ENCODE measurements at regions not wholly inside any gene's neighbourhood (a gene's known extent, or its start where the extent isn't known, plus 50 kb on each side); places are given as distances from the start of the nearest gene placed in this dataset.

DNA sequence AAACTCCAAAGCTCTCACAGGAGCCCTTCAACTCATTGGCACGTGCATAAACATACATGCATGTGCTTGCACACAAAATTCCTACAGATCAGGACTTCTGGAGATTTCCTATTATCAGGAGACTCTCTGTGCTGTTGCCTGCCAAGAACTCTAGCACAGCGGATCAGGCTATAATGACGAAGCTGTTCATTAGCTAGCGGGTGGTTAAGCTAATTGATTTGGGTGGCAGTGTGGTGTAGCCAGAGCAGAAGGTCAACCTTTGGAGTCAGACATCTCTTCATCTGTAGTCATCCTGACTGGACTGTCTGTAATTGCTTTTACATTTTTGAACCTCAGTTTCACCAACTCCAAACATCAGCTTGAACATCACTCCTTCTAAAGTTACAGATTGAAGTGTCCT, 69.0 kb downstream of the KIF2B start:
- no peak for DNase-seq

DNA sequence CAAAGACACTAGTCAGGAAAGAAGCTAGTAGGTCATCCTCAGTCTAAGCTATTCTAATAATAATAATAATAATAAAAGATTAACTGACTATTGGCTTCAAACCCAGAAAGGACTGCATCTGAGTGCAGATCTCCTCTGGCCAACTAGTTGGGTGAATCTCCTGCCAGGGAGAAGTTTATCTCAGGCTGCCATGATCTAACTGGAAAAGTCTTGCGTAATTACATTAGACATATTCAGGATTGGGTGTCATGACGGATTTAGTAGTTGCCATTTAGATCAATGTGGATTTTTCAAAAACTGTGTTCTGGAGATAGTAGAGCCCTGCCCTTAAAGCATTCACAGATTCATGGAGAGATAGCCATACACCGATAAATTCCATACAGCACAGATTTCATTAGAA, 69.5 kb downstream of the KIF2B start:
- DNase-seq: no peak

DNA sequence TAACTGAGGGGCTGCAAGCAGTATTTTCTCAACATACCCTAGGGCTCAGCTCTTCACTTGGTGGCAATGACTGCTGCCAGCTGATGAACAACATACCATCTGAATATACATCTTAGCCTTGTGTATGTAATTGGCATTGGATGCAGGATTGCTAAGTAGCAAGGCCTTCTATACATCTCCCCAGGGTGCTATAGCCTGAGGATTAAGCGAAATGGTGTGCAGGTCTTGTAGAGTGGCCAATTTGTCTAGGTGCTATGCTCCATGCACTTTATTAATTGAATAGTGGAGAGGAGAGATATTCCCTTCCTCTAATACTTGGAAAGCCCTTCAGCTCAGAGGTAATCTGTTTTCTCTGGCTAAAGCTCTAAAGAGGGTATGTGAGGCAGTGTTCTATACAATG, 71.9 kb downstream of the KIF2B start:
- no peak for DNase-seq

DNA sequence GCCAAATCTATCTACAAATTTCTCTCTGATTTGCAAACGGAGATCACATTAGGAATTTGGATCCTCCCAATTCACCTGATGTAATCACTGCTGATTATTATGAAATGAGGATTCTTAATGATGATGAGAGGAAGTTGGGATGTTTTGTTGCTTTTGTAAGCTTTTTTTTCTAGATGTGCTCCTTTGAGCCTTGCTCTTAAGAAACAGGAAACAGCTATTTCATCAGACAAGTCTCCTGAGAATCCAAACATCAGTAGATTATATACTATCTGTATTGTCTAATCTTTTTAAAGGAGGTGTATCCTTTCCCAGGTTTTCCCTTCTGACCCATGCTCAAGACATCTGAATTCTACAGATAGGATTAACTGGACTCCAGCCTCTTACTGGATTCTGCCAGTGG, 73.3 kb downstream of the KIF2B start:
- DNase-seq: no peak

DNA sequence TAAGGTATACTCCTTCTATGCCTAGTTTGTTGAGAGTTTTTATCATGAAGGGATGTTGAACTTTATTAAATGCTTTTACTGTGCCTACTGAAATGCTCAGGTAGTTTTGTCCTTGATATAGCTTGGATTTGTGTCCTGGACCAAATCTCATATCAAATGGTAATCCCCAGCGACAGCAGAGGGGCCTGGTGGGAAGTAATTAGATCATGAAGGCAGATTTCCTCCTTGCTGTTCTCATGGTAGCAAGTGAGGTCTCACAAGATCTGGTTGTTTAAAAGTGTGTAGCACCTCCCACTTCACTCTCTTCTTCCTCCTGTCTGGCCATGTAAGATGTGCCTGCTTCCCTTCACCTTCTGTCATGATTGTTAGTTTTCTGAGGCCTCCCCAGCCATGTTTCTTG, 78.2 kb downstream of the KIF2B start:
- DNase-seq: no peak

DNA sequence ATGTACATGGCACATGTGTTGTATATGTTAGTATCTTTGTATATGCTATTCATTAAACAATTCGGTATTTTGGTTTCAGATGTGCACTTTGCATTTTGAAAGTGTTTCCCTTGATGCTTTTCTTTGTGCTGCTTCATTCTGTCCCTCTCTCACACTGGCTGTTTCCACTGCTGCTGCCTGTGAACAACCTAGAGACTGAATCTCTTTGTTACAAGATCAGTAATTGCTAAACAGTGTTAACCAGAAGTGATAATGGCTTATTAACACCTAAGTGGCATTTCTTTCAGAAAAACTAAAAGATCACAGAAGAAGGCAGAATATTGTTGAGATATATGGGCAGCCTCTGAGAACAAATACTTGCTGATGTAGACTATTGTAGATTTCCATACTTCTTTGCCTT, 84.7 kb downstream of the KIF2B start:
- no peak for DNase-seq

DNA sequence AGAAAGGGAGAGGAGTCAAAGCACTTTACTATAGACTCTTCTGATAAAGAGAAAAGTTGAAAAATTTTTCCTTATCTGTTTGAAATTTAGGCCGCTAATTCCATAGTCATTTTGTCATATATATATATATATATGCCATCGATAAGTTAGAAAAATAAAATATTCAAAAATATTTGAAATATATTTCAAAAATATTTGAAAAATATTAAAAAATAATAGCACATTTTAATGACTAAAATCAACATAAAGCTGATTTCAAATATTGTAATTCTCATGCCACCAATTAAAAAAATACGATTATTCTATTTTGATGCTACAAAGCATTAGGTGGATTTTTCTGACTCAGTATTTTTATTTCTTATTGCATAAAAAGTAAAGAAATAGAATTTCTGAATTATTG, 87.1 kb downstream of the KIF2B start:
- no peak for DNase-seq

DNA sequence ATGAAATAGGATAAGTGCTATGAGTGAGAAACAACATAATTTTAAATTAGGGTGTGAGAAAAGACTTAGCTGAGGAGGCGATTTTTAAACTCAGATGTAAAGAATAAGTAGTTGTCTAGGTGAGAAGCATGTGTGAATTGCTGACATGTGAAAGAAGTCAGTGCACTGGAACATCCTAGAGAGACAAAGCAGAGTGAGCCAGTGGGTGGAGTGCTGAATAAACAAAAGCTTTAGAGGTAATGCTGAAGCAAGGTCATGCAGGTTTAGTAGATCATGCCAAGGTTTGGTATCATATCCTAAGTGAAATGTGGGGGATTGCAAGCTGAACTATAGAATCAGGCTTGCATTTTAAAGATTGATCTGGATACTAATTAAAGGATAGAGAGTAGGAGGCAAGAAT, 89.4 kb downstream of the KIF2B start:
- no peak for DNase-seq

DNA sequence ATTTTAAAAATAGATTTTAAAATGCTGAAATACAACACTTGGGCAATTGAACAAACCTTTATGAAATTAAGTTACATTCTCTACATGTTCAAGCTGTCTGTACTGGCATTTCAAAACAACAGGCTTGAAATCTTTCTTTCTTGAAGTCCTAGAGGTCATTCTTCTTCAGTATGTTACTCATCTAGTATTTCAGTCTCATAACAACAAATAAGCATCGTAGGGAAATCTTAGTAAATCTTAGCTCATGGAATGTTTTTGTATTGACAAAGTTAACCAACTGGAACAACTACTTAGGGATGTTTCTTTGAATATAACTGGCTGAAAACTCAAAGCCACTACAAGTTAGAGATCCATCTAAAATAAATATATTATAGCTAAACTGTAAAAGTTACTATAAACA, 96.6 kb downstream of the KIF2B start:
- no peak for DNase-seq

DNA sequence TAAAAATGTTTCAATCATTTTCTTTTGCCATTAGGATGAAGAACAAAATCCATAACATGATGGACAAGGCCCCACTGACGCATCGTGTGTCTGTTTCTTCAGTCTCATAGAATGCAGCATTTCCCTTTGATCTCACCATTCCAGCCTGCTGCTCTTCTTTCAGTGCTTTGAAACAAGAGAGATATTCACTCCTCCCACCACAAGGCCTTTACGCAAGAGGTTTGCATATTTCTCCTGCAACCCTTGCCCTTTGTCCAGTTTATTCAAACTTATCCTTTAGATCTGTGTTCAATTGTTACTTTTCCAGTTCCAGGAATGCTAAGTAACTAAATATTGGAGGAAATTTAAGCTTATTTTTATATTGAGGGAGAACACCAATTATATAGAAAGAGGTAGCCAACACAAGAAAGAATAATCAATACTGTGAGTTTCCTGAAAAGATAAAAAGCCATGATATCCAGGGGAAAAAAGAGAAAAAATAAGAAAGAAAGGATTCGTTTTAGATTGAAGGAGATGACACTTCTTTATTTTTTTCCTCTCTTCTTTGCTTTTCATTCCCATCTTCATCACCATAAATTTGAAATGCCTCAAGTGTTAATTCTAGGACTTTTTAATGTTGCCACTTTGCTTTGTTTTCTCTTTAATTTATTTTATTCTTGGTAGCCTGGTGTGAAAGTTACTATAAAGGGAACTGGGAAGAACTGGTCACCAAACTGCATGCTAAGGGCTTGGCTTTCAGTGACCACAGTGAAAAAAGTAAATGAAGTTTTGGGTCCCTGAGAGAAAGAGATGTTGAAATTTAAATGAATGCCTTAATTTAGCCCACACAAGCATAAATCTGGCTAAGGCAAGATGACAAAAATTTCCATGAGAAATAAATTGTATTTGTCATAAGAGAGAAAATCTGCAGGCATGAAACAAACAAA, 102.1 kb downstream of the KIF2B start:
- no peak for DNase-seq

DNA sequence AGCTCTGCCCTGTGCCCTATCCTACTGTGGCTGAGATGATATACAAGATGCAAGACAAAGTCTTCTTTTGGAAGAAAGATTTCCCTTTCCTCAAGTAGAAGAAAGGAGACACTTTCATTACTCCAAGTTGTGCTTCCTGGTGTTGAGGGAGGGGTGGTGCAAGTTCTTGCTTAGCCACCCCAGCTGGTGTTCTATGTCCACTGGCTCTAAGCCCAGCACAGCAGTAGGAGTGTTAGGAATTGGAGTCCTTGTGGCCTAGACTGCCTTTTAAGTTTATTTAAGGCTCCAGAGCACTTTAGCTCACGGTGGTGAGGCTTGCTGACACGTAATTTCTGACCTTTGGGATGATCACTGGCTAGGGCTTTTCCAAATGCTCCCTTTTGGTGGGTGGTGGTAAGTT, 109.7 kb downstream of the KIF2B start:
- no peak for DNase-seq

DNA sequence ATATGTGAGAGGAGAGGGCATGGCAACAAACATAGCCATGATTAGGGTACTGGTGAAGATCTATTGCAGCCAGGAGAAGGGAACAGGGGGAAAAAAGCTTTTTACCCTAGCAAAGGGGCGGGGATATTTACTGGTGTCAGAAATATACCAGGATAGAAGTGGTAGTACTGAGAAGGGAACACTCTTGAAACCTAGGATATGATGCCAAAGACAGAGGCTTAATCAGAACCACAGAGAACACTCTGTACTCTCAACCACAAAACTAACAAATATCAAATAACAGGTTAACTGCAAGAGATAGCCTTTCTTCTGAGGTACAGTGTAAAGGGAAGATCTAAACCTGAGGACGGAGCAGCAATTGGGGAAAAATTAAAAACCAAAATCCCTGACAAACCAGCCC, 112.2 kb downstream of the KIF2B start:
- DNase-seq: no peak

DNA sequence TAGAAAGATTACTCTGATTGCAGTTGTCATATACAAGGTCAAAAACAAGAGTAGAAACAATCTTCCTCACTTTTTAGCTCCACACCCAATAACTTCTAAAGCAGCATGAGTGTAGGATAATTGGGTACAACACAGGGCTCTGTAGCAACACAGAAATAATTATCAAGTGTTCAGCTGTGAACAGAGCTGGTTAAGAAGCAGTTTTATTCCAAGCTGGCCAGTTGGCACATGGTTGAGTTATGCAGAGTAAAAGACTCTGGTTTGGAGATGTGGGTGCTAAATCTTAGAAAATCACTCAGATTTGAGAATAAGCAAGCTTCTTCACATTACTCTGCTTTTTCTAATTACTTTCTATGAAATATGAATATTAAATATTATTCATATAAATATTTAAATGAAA, 118.5 kb downstream of the KIF2B start:
- DNase-seq: no peak

DNA sequence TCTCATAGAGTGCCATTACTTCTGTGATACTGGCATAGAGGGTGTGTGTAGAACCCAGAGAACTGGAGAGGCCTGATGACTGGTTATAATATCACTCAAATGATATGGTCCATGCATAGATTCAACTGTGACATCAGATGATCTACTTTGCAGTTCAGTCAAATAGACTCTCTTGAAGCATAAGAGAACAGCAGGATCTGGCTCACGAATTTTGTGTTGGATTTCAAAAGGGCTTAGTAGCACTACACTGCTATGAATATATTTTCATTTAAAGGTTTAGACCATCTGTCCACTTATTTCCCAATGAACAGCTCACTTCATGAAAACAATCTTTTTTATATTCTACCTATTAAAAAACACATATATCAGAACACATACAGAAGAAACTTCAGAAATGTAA, 119.7 kb downstream of the KIF2B start:
- no peak for DNase-seq

DNA sequence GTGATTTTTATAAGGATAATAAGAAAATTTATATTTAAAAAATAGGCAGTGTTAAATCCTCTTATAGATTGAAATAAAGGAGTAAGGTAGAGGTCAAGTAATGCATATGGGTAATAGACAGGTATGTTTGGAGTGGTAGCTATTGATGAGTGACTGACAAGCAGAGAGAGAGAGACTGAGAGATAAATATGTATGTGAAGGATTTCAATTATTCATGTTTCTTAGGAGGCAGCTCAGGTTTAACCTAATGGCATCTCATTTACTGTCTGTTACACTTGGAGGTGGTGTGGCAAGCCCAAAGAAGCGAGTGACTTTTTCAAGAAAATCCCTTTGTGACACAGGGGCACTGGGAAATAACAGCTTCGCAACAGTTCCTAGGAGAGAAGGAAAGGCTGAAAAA, 120.2 kb downstream of the KIF2B start:
- DNase-seq: no peak

DNA sequence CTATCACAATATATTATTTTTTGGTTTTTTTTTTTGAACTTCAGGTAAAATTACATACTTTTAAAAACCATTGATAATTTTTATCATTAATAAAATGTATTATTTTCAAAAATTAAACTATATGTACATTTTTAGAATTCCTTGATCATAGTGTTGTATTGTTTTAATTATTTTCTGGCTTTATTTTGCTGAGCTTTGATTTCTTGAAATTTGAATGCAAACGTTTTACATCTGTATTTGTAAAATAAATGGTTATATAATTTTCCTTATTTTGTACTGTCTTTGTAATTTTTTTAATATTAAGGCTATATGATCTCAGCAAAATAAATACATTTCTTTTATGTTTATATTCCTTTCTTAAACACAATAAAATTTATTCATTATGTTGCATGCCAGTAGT, 125.6 kb downstream of the KIF2B start:
- DNase-seq: no peak

DNA sequence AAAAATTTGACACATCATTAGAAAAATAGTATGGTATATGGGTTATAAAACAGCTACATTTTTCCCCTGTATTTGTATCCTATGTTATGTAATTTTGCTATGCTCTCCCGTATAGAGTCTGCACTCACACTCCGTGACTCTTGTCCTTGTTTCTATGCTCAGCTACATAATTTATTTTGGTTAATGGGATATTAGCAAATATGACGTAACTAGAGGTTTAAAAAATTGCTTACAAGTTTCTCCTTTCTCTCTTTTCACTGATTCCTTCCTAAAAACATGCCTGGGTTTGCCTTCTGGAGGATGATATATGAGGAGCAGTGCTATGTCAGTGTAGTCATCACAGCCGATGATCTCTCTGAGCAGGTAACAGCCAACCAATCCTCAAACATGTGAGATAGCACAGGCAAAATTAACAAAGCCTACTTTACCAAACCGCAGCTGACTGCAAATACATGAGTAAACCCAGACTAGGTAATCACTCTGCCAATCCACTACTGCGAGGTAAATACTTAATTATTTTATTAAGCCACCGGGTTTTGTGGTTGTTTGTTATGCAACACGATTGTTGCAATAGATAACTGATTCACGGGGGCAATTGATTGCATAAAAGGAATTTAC, 126.9 kb downstream of the KIF2B start:
- DNase-seq: no peak

DNA sequence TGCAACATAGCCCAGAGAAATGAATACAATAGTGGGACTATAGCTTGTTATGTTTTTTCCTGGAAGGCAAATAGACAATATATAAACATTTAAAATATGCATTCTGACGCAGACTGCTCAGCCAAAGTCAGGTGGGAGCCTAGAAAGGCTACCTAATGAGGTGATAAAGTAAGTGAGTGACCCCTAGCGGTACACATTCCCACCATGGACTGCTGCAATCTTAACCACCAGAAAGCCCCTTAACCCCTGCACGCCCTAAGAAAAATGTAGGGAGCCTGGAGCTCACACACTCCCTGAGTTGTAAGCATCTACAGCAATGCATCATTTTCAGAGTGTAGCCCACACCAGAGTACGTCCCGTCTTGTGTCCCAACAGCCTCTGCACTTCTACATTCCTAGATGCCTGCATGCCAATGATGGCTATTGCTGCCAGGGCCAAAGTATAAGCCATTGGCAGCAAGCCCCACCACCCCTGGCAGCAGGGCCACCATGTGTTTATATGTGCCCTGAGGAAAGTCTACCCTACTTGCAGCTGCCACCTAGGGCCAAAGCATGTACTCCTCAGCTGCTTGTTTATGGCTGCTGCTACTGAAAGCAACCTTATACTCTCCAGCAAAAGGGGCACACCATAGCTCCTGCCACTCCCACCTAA, 127.6 kb downstream of the KIF2B start:
- no peak for DNase-seq

DNA sequence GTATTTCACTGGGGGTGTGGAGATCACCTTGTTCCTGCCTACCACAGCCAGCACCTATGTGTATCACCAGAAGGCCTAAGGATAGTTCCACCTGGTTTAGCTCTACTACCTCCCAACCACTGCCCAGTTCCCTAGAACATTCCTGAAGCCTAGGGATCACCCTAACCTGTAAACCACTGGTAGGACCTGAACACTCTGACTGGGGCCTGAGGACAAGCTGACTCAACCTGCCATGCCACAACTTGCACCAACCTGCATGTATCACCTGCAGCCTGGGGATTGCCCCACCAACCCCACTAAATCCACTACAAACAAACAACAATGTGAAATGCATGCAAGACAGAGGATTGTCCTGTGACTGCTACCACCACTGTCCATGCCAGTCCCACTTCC, 128.1 kb downstream of the KIF2B start:
- DNase-seq: no peak

DNA sequence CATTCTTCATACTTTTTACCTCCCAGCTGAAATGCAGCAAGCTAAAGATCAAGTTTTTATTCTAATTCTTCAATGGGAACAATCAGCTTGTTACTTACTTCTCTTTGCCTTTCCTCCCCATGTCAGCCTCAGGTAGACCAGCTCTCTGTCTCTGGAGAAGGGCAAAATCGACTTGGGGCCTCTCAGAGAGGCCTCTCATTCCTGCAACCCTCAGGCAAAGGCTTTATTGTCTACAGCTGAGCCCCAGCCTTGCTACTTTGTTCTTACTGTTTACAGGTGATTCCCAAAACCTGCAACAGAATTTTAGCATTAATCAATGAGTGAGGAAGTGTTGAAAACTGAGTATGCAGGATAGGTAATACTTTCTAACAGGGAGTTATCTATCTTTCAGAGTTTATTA, 148.6 kb downstream of the KIF2B start:
- DNase-seq: no peak

DNA sequence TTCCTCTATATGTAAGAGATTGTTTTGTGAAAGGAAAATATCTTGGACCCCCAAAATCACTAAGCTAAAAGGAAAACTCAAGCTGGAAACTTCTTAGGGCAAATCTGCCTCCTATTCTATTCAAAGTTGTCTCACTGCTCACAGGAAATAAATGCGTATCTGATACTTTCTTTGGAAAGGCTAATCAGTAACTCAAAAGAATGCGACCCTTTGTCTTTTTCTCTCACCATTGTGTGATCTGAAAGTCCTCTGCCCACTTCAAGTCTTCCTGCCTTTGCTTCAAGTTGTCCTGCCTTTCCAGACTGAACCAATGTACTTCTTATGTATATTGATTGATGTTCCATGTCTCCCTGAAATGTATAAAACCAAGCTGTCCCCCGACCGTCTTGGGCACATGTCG, 157.3 kb downstream of the KIF2B start:
- no peak for DNase-seq

DNA sequence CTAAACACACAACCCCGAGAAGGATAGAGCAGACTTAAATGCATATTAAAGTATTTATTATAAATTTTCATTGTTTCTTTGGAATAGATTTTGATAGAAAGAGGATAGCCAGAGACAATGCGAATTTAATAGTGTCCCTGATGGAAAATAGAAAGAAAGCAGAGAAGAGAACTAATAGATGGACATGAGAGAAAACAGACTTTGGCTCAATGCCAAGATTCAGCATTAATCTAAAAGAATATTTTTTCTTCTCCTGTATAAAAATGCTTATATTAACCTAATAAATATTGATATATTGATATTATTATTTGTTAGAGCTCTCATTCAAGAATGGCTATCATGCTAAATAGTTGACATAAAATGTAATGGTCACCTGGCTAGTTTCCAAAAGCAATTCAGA, 173.4 kb downstream of the KIF2B start:
- DNase-seq: no peak

DNA sequence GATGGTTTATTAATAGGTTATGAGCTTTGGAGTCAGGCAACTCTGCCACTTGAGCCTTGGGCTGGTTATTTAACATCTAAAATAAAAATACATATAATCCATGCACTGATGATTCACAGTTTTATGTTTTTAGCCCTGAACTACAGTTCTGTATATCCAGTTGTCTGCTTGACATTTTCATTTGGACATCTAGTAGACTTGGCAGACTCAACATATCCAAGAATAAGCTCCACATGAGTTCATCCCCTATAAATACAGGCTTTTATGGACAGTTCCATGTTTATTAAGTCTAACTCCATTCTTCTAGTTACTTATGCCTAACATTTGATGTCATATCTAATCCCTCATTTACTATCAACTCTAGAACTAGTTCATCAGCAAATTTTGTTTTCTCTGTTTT, 174.2 kb downstream of the KIF2B start:
- no peak for DNase-seq

DNA sequence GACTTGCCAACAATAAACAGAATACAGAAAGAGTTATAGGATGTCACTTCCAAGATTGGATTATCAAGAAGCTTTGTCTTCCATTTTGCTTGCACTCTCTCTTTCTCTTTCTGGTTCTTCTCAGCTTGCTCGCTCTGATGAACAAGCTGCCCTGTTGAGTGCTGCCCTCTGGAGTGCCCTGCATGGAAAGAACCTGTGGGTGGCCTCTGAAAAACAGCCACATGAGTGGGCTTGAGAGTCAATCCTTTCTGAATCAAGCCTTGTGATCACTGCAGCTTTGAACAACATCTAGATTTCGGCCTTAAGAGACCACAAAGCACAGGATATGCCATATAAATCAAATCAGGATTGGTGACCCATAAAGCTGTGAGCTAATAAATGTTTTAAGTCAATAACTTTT, 185.1 kb downstream of the KIF2B start:
- no peak for DNase-seq

Data from stimulated activated CD4-positive, alpha-beta T cell treated with anti-CD3 and anti-CD28 coated beads, Interleukin-2, amount 100 ng/mL, for 48 hours (primary cell).